HG03521 (cell line): ENCODE measurements at regions not wholly inside any gene's neighbourhood (a gene's known extent, or its start where the extent isn't known, plus 50 kb on each side); places are given as distances from the start of the nearest gene placed in this dataset.
A peak's percentile ranks its signal among the peaks of the same experiment; 100 is the strongest.
"Not testable (repeated sequence)": the region's sequence is repeated elsewhere in the genome, so short reads cannot be mapped to it uniquely, and the experiment has no call there.

ENCODE experiments used
- ATAC-seq: cut with Tn5 transposase; IDR thresholded peaks from one replicate; pipeline ENCODE4 v1.9.1; 2021; ENCODE audit warnings: mild to moderate bottlenecking, moderate library complexity; ENCODE audit not compliant: unreplicated experiment

DNA sequence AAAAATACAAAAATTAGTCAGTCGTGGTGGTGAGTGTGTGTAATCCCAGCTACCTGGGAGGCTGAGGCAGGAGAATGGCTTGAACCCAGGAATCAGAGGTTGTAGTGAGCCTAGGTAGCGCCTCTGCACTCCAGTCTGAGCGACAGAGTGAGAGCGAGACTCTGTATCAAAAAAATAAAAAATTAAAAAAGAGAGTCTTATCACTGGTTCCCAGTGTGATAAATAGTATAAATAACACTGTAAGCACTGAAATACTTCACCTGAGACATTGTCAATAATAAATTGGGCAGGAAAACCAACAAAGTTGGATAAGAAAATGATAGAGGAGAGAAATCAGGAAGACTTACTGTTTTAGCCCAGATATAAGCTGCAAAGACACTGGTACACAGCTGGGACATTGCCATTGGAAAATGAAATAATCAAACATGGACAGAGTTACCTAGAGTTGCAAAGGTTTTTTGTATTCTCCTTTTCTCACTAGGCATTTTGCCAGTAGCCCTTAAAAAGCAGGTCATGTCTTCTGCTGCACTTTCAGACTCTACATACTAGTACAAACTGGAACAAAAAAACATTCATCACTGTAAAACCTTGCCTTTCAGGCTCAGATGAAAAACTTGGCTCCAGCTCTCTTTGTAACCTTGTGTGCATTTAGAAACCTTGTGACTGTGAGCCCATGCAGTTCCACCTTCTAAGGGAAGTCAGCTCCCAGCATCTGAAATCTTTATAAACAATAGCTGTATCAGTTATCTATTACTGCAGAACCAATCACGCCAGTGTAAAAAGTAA, 55.0 kb upstream of the PPP1R2C start:
- ATAC-seq, result no peak

DNA sequence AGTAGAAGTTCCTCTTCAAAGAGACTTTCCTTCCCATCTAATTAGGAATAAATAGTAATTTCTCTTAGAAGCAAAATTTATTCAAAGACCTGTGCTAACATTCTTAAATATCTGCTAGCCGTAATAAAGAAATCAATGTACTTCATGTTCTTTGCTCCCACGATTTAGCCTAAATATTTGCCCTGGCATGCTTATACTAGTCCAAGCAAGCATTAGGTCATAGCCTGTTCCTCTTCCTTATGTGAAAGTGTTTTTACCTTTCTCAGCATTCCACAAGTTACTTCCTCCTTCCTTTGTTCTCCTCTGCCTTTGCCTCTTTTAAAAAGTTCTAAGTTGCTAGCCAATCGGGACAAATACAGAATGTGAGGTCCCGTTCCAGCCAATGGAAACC, 55.6 kb upstream of the PPP1R2C start:
- ATAC-seq, result not testable (repeated sequence)

DNA sequence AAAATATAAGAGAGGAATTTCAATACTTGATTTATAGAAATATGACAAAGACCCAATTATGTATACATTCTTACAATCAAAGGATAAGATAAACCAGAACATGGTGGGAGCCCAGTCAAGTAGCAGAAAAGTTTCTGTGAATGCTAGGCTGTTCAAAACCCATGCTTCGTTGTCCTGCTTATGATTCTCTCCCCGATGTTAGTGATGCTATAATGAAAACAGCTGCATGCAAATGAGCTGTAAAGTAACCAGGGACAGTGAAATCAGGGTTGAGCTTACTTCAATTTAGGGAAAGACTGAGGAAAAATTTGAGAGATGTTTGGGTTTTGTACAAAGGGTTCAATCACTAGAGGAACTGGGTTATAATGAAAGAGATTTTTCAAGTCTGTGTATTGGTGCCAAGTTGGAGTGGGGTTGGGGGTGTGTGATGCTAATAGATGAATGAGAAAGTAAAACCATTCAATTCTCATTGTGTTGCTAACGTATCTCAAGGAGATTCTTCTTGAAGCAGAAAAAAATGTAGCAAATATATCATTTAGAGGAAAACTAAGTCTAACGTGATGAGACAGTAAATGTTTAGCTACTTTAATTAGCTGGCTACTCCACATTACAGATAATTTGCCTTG, 59.3 kb upstream of the PPP1R2C start:
- no peak for ATAC-seq

DNA sequence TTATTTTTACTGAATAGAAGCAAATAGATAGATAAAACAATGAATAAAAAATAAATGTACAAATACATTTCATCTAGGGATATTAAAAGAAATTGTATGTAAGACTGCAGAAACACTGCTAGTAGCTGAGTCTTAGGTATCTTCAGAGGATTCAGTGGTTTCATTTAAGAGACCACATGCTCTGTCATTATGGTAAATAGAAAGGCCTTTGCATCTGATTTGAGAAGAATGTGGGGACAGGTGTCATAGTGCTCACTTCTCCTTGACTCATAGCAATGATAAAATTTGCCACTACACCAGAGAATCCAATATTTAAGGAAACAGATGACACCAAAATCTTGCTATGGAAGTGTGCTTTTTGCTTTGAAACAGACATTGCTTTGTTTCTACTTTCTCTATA, 59.8 kb upstream of the PPP1R2C start:
- peak; percentile 83 for ATAC-seq

DNA sequence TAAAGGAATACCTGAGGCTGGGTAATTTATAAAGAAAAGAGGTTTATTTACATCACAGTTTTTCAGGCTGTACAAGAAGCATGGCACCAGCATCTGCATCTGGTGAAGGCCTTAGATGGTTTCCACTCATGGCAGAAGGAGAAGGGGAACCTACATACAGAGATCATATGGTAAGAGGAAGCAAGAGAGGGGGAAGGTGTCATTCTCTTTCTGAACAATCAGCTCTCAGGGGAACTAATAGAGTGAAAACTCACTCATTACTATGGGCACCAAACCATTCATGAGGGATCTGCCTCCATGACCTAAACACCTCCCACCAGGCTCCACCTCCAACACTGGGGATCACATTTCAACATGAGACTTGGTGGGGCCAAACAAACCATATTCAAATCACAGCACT, 61.7 kb upstream of the PPP1R2C start:
- no peak for ATAC-seq

DNA sequence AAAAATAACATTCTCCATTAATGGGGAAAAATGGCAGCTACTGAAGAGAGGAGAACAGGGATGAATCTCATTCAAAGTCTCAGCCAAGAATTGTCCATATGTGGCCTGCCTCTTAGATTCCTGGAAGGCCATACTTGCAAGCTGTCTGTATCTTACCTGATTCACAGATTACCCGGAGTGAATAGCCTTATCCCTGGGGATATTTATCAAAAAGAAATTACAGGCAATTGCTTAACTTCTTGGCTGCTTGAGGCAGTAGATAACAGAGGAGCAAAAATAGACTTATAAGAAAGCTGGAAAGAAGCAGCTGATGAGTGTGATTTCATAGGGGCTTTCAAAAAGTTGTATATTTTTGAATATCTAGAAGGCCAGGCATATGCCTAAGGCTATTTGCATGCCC, 68.8 kb upstream of the PPP1R2C start:
- no peak for ATAC-seq

DNA sequence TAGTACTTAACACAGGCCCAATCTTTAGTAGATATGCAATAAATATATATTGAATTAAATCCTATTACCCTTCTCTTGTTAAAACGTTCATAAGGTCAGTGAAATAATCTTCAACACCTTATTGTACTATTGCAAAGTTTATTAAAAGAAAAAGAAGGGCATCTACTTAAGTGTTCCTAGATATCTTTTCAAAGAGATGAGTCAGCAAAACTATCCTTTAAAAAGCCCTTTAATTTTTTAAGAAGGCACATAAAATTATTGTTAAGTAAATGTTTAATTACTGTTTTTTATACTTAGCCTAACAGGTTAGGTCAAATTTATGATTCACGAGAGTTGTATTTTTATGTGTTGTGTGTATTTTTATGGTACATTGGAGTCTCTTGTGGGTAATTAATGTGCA, 77.3 kb upstream of the PPP1R2C start:
- no peak for ATAC-seq

DNA sequence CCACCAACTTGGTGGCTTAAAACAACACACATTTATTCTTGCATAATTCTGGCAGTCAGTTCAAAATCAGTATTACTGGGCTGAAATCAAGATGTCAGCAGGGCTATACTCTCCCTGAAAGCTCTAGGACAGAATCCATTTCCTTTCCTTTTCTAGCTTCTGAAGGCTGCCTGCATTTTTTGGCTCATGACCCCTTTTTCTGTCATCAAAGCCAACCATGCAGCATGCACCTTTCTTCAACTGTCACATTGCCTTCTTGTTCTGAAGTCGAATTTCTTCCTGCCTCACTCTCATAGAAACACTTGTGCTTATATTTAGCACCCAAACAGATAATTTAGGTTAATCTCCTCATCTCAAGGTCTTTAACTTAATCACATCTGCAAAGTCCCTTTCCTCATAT, 79.8 kb upstream of the PPP1R2C start:
- ATAC-seq, result no peak

DNA sequence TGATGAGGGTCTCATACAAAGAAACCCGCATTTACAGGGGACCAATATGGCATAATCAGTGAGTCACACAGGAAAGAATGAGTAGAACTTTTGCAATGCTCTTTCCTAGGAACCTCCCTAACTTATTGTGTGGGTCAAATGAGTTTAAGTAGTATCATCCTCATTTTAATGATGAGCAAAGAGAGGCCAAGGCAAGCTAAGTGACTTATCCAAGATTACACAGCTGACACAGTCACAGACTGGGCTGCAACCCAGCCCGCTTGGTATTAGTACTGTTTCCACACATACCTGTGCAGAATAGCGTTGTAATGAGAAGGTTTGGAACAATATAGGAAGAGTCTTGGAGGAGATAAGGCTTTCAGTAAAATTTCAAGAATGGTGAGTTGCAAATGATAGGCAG, 91.0 kb upstream of the PPP1R2C start:
- ATAC-seq, result no peak

DNA sequence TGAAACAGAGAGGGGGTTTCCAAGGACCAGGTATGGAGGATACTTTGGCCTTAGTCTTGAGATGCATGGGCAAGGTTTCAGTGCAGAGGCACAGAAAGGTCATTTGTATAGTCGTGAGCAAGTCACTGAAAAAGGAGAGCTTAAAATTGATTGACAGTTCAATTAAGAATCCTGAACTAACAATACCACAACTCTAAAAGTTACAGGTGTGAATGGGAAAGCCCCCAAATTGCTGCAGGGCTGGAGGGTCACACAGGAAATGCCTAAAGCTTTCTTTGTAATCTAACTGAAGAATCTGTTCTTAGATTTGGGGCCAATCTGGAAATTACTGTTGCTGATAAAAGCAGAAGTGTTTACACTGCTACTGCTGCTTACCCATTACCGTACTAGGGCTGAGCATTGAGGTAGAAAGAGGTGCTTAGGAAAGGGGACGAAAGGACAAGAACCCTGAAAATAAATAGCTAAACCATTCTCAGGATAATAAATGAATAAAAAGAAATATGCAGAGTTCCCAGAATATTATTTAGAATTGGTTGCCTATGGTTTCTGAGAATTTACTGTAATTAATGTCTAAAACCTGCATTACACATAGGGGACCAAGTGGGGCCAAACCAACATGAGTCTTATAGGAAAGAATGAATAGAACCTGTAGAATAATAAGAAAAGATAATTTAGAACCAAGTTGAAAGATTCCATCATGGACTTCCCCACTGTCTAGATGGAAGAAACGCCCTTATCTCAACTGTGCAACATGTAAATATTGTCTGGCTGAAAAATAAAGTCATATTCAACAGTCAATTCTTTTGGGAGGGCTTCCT, 91.9 kb upstream of the PPP1R2C start:
- ATAC-seq, result peak; percentile 84

DNA sequence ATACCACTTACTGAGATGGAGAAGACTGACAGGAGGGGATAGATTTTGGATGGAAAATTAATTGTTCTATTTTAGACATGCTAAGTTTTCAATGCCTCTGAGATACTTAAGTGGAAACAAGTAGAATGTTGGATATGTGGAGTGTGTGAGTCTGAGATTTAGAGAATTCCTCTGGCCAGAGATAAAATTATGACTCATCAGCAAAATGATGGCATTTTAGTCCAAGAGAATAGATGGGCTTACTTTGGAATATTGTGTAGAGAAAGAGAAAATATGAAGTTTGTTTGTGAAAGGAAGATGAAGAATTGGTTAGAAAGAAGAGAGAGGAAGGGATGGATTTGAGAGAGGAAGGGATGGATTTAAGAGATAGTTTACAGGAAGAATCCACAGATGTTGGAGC, 108.6 kb upstream of the PPP1R2C start:
- ATAC-seq, result no peak

DNA sequence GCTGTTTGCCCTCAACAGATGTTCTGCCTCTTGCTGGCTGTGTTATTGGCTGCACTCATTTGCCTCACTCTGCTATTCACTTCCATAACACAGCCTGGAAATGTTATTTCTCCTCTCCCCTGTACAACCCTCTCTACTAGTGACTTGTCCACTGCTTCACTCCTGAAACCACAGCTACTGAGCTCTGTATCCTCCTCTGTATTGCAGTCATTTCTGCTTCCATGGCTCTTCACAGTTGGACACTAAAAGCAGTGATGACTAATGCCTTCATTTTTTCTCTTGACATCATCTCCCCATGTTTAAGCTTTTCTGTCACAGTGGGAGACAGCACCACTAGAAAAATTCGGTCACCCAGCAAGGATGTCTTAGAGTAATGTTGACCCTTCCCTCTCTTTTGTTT, 123.0 kb upstream of the PPP1R2C start:
- ATAC-seq, result no peak

DNA sequence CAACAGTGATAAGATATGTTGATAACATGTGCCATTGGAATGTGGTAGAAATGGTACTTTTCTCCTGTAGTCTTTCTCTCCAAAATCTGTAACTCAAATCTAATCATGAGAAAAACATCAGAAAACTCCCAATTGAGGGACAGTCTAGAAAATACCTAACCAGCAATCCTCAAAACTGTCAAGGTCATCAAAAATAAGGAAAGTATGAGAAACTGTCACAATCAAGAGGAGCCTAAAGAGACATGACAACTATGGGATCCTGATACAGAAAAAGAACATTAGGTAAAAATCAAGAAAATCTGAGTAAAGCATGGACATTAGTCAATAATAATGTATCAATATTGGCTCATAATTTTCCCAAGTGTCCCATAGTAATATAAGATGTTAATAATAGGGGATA, 124.5 kb upstream of the PPP1R2C start:
- no peak for ATAC-seq

DNA sequence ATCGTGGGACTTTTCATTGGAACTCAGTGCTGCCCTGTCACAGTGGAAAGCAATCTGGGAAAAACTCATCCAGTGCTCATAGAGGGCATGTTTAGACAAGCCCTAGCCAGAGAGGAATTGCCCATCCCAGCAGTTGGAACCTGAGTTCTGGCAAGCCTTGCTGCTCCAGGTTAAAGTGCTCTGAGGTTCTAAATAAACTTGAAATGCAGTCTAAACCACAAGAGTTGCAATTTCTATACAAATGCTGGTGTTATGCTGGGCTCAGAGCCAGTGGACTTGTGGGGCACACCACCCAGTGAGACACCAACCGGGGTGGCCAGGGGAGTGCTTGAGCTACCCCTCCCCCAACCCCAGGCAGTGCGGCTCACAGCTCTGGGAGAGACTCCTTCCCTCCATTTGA, 142.8 kb upstream of the PPP1R2C start:
- no peak for ATAC-seq

DNA sequence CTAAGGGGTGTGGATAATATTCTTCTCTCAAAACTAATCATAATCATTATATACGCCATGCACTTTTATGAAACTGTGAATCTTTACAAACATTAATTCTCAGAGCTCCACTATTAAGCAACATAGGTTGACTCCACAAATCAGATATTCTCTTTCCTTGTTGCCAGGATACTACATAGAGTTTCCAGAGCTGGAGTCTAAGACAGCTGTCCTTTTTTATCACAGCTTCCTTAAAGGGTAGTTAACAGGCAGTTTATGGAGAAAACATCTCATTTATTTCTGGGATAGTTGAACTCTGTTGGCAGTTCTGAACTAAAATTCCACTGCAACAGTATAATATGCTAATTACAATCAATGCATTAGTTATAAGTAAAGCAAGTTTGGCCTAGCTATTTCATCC, 152.1 kb upstream of the PPP1R2C start:
- no peak for ATAC-seq

DNA sequence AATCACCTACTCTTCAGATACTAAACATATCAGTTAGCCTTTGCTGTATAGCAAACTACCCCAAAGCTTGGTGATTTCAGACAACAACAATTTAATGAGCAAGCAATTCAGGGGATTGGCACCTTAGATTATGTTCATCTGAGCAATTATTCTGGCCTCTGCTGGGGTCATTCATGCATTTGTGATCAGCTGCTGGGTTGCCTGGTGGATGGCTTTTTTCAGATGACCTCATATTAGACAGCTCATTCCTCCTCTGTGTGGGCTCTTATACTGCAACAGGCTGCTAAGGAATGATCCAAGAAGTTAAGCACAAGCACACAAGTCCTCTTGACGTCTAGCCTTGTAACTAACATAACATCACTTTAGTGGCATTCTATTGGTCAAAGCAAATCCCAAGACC, 153.0 kb upstream of the PPP1R2C start:
- no peak for ATAC-seq

DNA sequence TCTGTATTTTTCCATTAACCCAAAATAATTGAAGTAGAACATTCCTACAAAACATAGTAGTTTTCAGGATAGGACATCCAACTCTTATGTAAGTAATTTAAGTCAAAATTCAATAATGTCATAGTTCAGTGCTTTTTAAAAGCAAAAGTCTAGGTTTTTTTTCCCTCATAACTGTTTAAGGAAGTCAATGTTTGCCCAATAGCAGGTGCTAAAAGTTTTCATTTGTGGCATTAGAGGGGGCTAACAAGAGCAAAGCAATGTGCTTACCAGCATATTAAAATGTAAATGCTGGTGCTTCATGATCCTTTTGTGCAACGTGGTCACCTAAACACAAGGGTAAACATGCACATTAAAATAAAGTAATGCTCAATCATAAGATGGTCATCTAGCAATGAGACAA, 155.2 kb upstream of the PPP1R2C start:
- ATAC-seq, result no peak

DNA sequence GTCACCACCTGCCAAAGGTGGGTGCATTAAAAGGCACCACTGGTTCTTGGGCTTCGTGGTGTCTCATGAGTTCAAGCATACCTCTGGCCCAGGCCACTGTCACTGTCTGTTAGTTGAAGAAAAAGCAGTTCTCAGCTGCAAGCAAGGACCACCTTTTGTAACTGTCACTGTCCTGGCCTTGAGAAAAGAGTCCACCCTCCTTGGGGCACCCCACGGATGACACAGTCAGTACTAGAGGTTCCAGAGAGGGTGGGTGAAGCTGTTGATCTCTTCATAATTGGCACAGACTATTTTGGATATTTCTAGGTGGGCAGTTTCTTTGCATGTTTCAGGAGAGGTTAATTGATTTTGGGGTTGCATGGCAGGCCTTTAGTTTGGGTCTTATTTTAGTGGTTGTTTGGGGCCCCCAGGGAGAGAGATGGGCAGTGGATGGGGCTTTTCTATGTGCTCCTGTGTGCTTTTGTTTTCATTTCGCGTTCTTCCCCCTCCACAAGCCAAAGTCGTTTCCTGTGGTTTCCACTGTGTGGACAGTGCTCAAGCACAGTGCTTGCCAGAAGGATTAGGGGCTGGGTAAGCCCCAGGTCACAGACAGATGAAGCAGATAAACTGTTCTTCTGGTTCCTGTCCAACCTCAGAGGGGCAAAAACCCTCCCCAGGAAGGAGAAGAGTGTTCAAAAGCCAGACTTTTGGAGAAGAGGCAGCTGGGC, 156.2 kb upstream of the PPP1R2C start:
- ATAC-seq, result peak; percentile 93

DNA sequence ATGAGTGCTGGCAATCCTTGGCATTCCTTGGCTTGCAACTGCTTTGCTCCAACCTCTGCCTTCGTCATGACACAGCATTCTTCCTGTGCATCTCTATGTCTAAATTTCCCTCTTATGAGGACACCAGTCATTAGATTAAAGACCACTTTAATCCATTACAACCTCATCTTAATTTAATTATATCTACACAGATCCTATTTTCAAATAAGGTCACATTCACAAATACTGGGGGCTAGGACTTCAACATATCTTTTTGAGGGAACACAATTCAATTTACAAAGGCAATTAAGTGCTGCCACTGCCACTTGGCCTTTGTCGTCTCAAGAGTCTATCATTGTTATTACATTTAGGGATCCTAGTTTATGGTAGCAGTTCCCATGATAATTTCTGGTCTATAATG, 163.7 kb upstream of the PPP1R2C start:
- ATAC-seq, result no peak

DNA sequence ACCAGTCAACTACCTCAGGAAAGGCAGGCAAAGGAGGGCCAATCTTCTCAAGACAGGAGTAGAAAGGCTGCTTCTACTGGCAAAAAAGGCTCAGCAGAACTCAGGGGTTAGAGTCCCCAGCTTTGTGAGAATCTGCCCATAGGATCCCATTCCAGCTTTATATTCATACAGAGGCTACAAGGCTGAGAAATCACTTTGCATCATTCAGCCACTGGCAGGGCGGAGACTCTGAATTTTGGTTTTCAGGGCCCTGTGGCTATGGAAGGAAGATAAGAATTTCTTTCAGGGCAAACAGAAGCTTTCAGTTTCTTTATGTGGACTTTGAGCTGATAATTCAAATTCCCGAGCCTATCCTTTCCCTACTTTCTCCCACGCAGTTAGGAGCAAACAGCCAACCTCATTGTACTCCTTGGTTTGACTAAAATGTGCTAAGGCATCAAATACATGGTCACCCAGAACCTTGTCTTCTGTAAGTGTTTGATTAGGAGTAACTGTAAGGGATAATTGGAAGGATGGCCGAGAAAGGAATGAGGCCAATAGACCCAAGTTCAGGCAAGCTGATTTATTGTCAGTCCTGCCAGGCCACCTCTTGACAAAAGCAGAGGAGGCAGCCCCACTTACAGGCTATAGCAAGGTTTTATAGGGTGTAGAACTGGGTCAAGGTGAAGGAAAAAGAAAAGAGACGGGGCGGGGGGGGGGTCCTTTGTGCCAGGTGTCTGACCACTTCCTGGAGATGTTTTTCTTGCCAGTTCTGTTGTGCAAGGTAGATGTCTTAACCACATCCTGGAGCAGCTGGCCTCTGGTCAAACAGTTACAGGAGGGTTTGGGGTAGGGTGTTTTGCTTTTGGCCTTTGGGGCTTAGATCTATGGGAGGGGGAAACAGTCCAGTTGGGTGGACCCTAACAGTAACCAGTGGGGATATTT, 165.3 kb upstream of the PPP1R2C start:
- ATAC-seq, result peak; percentile 80
